GM18907 (cell line): ENCODE measurements at regions not wholly inside any gene's neighbourhood (a gene's known extent, or its start where the extent isn't known, plus 50 kb on each side); places are given as distances from the start of the nearest gene placed in this dataset.

Source experiments
- ATAC-seq: cut with Tn5 transposase; IDR thresholded peaks from one replicate; pipeline ENCODE4 v1.9.1; 2021; ENCODE audit warnings: mild to moderate bottlenecking, moderate library complexity; ENCODE audit not compliant: unreplicated experiment

DNA sequence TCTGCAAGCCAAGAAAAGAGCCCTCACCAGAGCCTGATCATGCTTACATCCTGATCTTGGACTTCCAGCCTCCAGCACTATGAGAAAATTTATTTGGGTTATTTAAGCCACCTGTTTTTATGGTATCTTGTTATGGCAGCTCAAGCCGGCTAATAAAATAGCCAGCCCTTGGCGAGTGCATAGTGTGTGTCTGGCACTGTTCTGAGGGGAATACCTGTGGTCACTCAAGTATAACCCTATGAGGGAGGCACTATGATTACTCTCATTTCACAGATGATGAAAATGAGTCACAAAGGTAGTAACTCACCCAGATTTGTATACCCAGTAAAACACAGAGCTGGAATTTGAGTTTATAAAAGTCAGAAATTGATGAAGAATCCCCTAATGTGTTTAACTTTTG, 556.9 kb upstream of the SETBP1 start:
- ATAC-seq, result no peak

DNA sequence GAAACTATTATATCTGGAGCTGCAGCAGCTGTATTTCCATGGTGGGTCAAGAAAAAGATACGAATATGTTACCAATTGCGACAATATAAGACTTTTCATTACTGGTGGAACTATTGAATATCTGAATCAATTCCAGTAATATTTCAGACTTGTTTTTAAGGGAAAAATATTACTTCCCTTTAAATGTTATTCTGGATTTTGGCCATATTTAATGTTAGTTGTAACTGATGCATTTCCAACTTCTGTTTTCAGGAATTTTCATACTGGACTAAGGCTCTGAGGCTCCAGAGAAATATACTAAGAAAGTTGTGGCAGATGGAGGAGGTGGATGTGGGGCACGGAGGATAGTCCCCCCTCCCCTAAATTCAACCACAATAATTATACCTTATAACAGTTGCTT, 555.2 kb upstream of the SETBP1 start:
- ATAC-seq, result no peak

DNA sequence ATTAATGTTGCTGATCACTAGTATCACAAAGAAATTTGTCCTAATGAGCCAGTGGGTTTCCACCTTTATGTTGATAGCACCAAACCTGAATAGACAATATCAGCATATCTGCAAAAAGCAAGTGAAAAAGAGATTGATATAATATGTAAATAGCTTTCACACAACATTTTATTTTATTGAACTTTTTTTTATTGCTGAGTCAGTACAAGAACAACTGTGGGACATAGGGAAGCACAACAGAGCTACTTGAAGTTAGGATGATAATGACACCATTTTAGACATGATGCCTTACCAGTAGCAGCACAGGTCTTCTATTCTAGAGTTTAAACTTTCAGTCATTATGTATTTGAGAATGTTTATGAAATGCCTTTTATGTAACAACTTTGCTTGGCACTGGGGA, 554.1 kb upstream of the SETBP1 start:
- no peak for ATAC-seq

DNA sequence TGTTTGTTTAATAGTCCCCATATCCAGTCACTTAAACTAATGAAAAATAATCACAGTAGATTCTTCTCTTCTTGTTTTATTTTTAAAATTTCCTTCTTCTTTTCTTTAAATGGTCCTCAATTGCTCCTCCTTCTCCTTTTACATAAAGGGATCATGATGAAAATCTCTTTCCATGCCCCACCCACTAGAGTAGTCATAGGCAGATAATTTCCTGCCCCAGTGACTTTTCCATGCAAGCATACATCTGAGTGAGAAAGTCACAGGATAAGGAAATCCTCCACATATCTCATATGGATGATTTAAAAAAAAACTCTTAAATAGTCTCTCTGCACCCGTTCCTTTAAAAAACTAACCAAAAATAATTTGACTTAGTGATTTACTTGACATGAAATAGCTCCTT, 552.3 kb upstream of the SETBP1 start:
- ATAC-seq, result no peak

DNA sequence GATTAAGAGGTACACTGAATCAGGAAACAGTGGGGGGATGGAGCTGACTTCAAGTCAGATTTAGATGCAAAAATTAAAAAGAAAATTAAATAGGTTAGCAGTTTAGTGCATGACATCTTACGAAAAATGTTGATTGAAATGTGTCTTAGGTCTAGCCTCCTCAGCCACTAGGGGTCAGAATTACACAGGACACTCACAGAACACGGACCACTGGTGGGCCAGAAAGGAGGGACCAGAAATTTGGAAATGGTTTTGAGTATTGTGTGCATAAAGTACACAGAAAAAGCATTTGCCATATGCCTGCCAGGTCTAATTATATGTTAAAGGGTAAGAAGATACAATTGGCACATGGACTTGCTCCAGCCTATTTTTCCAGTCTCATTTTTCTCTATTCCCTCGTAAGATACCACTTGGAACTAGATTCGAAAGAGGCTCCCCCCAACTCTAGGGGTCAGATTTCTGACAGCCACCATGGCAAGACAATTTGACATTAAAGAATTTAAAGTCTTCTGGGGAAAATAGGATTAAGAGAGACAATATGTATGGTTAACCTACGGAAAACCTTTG, 550.2 kb upstream of the SETBP1 start:
- ATAC-seq, result no peak

DNA sequence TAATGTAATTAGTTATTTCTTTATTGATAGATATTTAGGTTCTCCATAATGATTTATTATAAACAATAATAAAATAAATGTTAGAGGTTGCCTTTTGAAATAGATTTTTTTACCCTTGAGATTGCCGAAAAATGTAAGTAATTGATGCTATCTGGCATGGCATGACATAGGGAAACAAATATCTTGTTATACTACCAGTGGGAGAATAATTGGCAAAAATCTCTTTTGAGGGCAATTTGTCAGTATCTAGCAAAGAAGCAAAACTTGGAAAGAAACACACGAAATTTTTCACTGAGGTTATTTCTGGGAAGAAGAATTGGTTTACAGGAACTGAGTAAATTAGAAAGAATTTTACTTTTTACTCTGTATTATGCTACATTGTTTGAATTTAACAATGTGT, 547.2 kb upstream of the SETBP1 start:
- ATAC-seq, result no peak

DNA sequence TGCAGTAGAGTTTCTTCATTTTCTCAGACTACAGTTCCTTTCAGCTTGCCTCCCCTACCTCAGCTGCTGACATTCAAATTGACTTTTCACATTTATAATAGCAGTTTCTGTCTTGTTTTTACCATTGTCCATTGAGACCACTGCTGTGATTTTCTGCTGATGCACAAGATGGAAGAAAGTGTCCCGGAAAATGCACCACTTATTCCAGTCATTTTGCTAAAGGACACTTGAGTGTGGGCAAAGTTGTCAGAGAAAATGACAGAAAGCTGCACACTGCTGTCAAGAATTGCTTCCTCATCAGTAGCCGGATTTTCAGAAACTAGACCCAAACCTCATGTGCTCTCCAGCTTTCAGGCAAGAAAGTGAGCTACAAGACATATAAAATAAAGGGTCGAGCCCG, 546.2 kb upstream of the SETBP1 start:
- ATAC-seq, result no peak

DNA sequence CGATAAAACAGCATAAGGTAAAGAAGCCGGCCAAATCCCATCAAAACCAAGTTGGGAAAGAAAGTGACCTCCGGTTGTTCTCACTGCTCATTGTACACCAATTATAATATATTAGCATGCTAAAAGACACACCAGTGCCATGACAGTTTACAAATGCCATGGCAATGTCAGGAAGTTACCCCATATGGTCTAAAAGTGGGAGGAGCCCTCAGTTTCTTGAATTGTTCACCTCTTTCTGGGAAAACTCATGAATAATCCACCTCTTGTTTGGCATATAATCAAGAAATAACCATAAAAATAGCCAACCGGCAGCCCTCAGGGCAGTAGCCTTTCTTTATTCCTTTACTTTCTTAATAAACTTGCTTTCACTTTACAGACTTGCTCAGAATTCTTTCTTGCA, 544.9 kb upstream of the SETBP1 start:
- ATAC-seq, result no peak

DNA sequence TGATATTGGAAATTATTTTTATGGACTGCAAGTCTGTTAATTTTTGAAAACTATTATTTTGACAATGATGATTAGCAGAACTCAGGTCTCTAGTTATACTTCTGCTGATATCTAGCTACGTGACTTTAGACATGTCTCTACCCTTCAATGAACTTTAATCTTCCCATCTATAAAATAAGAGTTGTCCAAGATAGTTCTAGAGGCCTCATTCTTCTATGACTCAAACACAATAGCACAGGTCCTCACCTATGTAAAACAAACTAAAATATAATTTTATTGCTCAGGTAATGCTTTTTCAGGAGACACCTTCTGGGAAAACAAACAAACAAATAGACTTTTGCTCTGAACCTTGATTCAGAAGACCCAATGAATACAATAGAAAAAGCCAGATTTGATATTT, 544.4 kb upstream of the SETBP1 start:
- no peak for ATAC-seq

DNA sequence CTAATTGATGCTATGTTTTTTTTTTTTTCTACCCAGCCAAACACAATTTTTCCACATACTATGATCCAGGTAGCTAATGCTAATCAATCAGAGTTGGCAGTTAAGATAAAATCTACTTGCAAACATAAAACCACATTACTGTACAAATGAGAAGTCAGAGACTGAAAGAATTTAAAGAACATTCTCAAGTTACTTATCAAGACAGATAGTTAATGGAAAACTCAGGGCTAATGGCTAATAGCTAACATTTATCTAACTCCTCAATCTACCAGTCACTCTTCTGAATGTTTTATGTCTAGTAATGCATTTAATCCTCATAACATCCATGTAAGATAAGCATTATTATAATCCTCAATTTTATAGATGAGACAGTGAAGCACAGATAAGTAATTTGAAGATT, 537.6 kb upstream of the SETBP1 start:
- ATAC-seq, result no peak

DNA sequence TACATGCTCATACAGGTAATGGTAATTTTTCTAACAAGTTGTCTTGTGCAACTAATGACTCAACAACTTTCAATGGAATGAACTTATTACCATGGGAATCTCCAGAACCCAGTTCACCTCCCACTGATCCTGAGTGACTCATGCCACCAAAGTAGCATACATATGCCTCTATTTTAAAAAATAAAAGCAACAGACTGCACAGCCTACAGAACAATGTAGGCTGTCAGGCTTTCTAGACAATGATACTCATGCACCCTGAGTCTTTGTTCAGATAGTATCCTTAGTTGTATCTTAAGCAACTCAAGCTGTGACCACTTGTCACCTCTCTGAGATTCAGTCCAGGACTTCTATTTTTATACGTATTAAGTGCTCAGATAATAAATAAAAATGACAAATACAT, 531.0 kb upstream of the SETBP1 start:
- no peak for ATAC-seq

DNA sequence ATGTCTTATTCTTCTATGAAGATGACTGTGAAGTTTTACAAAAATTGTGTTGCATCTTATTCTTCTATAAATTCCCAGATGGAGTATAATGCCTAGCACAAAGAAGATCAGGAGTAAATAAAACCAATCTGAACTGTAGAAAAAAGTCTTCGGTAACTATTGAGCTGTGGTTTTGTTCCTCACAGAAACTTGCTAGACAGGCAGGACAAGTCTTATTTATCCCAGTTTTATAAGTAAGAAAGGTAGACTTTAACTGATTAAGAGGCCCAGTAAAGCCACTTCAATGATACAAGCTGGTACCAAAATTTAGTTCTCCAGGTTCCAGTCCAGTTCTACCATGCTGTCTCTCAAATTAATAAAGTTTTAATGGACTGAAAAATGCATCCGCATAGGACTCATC, 526.7 kb upstream of the SETBP1 start:
- ATAC-seq, result no peak

DNA sequence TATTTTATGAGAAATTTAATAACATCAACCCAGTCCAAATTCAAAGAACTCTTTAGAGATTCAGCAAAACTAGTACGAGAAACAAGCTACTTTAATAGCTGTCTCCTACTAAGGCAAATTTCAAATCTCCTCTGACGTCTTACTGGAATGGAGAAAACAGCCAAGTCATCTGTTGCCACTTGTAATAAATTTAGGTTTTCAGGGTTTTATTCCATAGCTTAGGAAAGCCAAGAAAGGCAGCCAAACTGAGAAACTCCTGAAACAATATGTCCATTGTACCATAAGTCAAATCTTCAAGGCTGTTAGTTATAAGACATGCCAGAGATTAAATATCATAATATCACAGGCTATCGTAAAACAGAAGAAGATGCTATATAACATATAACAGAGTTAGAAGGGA, 524.6 kb upstream of the SETBP1 start:
- ATAC-seq, result no peak

DNA sequence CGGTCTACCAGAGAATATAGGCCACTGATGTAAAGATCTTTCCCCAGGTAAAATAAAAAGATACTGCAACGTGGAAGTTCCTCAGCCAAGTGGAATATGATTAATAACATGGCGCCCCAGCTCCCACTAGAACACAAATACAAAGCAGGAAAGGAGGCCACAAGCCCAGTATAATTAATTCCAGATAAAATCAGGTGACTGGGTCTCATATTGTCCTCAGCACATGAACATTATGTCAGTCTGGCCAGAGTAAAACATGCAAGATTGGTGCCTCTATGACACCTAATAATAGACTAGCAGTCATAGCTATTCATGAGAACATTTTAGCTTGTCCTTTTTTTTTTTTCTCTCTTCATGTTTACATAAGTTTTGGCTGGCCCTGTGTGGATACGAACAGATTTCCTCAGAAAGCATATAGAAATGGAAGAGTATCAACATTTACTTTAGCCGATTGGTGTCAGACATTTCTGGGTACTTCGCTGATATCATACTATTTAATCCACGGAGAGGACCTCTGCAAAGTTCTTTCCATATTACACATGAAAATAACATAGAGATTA, 523.8 kb upstream of the SETBP1 start:
- ATAC-seq, result no peak

DNA sequence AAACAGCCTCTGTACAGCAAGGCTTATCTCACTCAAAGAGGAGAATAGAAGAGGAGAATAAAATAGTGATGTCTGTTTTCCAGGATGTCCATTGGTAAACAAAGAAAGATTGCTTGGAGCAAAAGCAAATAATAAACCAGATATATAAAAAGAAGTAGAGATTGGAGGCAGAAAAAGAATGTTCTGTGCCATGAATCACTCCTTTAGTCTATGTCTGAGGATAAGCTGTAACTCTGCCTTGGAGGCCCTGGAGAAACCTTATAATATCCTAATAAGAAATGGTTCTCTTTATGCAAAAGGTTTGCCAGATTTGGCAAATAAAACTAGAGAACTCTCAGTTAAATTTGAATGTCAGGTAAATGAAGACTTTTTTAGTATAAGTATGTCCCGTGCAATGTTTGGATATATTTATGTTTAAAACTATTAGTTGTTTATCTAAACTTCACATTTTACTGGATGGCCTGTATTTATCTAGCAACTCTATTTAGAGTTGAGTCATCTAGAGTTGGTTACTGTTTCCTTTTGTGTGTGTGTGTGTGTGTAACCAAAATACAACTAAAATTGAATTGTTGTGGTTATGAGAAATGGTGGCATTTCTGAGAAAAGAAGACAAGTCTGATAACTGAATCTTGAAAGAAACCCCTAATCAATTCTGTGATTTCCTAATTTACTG, 510.3 kb upstream of the SETBP1 start:
- ATAC-seq, result no peak

DNA sequence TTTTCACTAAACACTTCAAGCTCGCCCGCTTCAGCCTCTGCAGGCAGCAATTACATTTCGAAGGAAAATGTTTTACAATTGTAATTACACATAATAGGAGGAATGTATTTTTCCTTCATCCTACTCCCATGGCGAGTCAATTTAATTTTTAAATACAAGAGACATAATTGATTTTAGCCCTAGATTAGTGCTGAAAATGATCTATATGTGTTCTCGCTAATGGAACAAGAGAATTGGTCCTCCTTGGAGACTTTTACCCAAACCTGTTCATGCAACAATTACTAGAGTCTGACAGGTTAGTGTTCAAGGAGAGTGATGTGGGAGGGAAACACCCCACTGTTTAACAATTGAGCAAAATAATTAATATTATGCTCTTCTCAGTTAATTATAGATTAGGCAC, 509.4 kb upstream of the SETBP1 start:
- no peak for ATAC-seq

DNA sequence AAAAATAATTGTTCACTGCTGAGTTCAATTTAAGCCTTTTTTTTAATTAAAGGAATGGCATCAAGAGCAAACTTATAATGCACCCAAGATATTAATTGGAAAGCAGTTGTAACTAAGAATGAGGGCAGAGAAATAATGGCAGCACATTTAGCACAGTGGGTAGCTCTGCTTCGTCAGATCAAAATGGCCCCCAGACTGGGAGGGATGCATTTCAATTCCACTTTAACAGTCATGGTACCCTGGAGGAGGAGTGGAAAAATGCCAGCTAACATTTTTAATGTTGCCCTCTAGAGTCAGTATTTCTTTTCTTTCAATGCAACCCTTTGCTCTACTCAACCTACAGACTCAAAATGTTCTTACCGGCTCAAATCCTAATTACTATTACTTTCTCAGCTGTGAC, 504.8 kb upstream of the SETBP1 start:
- ATAC-seq, result no peak

DNA sequence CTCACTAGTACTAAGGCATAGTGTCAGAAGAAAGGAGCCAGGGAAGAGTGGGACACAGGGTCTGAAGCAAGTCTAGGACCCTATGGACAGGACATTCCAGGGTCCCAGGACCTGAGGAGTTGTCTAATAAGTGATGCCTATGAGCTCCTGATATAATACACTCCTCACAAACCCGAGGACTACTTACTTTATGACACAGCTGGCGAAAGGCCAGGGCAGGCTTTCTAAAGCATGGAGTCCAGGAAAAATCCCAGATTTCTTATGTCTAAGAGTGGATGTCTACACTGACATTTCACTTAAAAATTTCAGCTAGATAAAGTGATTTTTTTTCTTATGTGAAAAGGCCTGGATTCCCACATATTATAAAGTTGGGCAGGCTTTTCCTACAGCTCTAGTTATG, 502.2 kb upstream of the SETBP1 start:
- ATAC-seq, result no peak

DNA sequence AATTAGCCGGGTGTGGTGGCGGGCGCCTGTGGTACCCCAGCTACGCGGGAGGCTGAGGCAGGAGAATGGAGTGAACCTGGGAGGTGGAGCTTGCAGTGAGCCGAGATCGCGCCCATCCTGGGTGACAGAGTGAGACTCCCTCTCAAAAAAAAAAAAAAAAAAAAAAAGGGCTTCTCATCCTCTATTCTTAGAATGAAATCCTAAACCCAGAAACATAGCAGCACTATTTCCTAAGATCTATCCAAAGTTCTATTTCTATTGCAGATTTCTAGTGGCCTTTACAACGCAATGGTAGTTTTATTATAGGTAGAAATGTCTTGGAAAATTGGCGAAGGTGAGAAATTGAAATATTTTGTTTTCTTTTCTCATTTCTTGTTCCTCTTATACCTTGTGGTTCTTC, 501.0 kb upstream of the SETBP1 start:
- ATAC-seq, result no peak

DNA sequence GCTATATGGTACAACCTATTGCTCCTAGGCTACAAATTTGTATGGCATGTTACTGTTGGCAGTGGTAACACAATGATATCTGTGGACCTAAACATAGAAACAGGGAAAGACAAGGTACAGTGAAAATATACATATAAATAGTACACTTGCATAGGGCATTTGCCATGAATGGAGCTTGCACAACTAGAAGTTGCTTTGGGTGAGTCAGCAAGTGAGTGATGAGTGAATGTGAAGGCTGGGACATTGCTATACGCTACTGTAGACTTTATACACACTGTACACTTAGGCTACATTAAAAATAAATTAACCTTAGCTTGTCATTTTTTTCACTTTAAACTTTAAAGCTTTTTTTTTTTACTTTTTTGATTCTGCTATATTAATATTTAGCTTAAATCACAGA, 500.0 kb upstream of the SETBP1 start:
- no peak for ATAC-seq

DNA sequence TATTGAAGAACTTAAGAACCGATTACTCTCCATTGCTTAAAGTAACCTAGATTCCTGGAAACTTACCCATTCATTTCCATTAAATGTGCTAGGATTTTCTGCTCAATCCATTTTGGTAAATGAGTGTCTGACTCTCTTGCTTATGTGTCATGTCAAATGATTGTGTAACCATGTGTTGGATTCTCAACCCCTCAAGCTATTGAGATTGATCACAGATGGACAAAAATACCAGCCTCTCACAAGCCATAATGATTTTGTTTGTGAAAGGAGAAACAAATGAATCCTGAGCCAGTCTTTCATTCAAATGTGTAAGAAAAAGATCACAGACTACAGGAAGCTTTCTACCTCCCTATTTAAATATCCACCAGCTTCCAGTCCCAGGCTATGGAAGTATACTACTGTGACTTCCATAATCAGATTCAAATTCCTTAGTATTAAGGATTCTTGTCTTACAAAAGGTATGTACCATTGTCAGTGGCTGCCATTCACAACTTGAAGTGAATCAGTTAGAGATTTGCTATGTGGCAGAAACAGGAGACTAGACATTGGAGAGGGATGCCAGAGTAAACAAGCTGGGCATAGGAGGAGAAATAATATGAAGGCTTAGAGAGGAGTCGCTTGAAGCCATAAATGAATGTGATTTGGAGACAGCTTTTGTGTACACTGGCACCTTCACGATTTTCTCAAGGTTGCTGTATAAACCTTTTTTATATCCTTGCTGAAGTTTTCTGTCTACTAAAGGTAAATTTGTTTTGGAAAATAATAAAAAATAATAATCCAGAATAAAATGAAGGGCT, 498.5 kb upstream of the SETBP1 start:
- ATAC-seq, result no peak

DNA sequence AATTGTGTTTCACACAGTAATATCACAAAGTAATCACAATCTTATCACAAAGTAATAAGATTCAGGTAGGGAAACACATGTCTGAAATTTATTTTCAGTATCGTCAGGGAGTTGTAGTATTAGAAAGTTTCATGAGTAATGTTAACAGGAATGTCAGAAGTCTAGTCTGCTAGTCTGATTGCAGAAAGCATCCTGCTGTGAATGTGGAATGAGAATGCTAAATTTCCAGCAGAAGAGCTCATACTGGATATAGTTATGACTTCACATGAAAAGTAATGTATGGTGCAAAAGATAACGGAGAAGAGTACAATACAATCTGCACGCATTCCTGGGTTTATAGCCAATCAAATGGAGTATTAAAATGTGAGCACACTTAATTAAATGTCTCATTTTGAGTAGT, 494.7 kb upstream of the SETBP1 start:
- ATAC-seq, result no peak
